HG03060 (cell line): ENCODE measurements at regions not wholly inside any gene's neighbourhood (a gene's known extent, or its start where the extent isn't known, plus 50 kb on each side); places are given as distances from the start of the nearest gene placed in this dataset.

Experiments used
- ATAC-seq: cut with Tn5 transposase; IDR thresholded peaks from one replicate; pipeline ENCODE4 v1.9.1; 2021; ENCODE audit warnings: low read depth, moderate number of reproducible peaks; ENCODE audit not compliant: unreplicated experiment

GRCh38 chr6:137815692-137816091, 51.4 kb upstream of the TNFAIP3 start:
- no peak for ATAC-seq

DNA sequence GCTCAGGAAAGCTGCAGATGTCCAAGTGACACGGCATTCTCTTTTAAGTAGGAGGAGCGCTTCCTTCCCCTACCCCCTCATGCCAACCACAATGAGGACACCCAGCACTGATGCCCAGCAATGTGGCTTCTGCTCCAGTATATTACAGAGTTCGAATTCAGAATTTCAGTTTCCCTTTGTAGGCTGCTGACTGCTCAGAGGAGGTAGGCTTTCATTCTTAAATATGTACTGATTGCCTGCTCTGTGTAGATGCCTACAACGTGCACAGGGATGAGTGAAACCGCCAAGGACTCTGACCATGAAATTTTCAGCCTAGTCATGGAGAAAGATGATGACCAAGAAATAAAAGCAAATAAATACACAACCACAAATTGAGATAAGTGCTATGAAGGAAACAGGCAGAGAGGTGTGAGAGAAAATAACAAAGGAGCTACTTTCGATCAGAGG, 50.9 kb upstream of the TNFAIP3 start:
- ATAC-seq, result no peak

- no peak for ATAC-seq
These were observed 50.1 kb upstream of the TNFAIP3 start for GRCh38 chr6:137816688-137817618.
